ENCODE measurements at regions not wholly inside any gene's neighbourhood (a gene's known extent, or its start where the extent isn't known, plus 50 kb on each side); places are given as distances from the start of the nearest gene placed in this dataset.

DNA sequence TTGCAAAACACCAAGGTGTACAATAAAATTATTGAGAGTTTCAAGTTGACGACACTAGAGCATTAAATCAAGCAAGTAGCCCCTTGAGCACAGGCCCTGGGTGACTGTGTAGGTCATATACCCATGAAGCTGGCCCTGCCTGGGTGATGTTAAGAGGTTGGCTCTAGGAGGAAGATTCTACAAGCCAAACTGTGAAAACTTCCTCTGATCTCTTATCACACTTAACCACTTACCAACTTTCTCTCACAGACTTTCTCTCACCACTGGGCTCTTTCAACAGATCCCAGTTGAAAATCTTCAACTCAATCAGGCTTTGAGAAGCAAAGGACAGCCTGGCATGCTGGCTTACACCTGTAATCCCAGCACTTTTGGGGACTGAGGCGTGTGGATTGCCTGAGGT, 186.9 kb upstream of the BTG1 start:
- DNase-seq (ENCODE audit: low read depth in 6 of 9, low spot score in 9 of 9) = peak in 4 of 9 donors; percentile 12 to 52 (median 19)
- Histone ChIP-seq H3K27ac (ENCODE audit: low read depth in 1 of 2, low read length in 1 of 2) (no peak overlapping the region), H3K27me3 (ENCODE audit: control insufficient read depth in 2 of 2, insufficient read depth in 1 of 2, low read length in 1 of 2) (no peaks in the 10 kb centered on the region), H3K36me3 (ENCODE audit: control insufficient read depth in 2 of 2, insufficient read depth in 2 of 2, low read length in 1 of 2) (no peaks in the 10 kb centered on the region), H3K4me1 (ENCODE audit: control insufficient read depth in 2 of 2, insufficient read depth in 2 of 2, low read length in 2 of 2) (peaks cover 2 to 13% of the 10 kb centered on the region in 2 donors), H3K4me3 (ENCODE audit: low read length in 2 of 2) (no peak overlapping the region), H3K9me3 (ENCODE audit: control insufficient read depth in 2 of 2, insufficient read depth in 1 of 2, low read length in 1 of 2) (no peaks in the 10 kb centered on the region)
- WGBS = 96% methylated on average over 2 of the region's 2 CpGs

DNA sequence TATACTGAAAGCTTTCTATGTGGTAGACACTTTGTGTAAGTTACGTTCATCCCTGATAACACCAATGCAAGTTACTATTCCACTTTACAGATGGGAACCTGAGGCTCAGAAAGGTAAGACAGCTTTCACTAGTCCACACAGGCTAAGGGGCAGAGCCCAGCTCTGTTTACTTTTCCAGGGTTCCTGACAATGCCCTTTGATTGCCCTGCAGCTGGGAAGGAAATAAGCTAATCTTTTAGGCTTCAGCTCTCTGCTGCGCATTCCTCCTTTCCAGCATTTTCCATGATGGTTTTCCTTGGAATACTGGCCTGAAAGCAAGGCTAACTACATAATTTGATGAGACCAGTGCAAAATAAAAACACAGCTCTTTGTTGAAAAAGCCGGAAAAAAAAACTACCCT, 185.7 kb upstream of the BTG1 start:
- Histone ChIP-seq H3K27me3 (ENCODE audit: control insufficient read depth in 2 of 2, insufficient read depth in 1 of 2, low read length in 1 of 2) (no peaks in the 10 kb centered on the region), H3K9me3 (ENCODE audit: control insufficient read depth in 2 of 2, insufficient read depth in 1 of 2, low read length in 1 of 2) (no peaks in the 10 kb centered on the region), H3K4me1 (ENCODE audit: control insufficient read depth in 2 of 2, insufficient read depth in 2 of 2, low read length in 2 of 2) (peaks cover 2 to 13% of the 10 kb centered on the region in 2 donors), H3K4me3 (ENCODE audit: low read length in 2 of 2) (no peak overlapping the region), H3K27ac (ENCODE audit: low read depth in 1 of 2, low read length in 1 of 2) (no peak overlapping the region), H3K36me3 (ENCODE audit: control insufficient read depth in 2 of 2, insufficient read depth in 2 of 2, low read length in 1 of 2) (no peaks in the 10 kb centered on the region)
- 97% methylated on average over 3 of the region's 3 CpGs for WGBS
- DNase-seq (ENCODE audit: low read depth in 6 of 9, low spot score in 9 of 9) = no peak

DNA sequence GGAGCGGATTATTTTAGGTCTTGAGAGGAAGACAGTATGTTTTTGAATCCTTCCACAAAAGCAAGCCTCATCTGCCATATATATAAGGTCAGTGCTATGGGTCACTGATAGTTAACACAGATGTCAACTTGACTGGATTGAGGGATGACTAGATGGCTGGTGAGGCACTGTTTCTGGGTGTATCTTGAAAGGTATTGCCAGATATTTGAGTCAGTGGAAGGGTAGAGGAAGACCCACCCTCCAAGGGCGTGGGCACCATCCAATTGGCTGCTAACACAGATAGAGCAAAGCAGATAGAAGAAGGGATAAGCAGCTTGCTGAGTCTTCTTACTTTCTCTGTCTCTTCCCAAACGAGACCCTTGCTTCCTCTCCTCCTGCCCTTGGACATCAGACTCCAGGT, 185.0 kb upstream of the BTG1 start:
- no peaks in the 10 kb centered on the region for H3K27me3 ChIP-seq (ENCODE audit: control insufficient read depth in 2 of 2, insufficient read depth in 1 of 2, low read length in 1 of 2)
- H3K27ac ChIP-seq (ENCODE audit: low read depth in 1 of 2, low read length in 1 of 2) = no peak overlapping the region
- no peak overlapping the region for H3K4me3 ChIP-seq (ENCODE audit: low read length in 2 of 2)
- H3K4me1 ChIP-seq (ENCODE audit: control insufficient read depth in 2 of 2, insufficient read depth in 2 of 2, low read length in 2 of 2) = peaks cover 2 to 16% of the 10 kb centered on the region in 2 donors
- 98% methylated on average over 3 of the region's 3 CpGs for WGBS
- DNase-seq (ENCODE audit: low read depth in 6 of 9, low spot score in 9 of 9) = no peak
- no peaks in the 10 kb centered on the region for H3K36me3 ChIP-seq (ENCODE audit: control insufficient read depth in 2 of 2, insufficient read depth in 2 of 2, low read length in 1 of 2)
- peaks cover 0 to 2% of the 10 kb centered on the region in 2 donors for H3K9me3 ChIP-seq (ENCODE audit: control insufficient read depth in 2 of 2, insufficient read depth in 1 of 2, low read length in 1 of 2)

DNA sequence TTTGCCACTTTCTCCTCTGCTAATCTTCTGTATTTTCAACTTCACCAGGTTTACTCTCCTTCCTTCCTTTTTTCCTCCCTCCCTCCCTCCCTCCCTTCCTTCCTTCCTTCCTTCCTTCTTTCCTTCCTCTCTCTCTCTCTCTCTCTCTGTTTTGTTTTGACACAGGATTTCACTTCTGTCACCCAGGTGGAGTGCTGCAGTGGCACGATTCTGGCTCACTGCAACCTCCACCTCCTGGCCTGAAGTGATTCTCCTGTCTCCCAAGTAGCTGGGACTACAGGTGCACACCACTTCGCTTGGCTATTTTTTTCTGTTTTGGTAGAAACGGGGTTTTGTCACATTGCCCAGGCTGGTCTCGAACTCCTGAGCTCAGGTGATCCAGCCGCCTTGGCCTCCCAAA, 181.2 kb upstream of the BTG1 start:
- Histone ChIP-seq H3K36me3 (ENCODE audit: control insufficient read depth in 2 of 2, insufficient read depth in 2 of 2, low read length in 1 of 2) (no peaks in the 10 kb centered on the region), H3K4me1 (ENCODE audit: control insufficient read depth in 2 of 2, insufficient read depth in 2 of 2, low read length in 2 of 2) (peaks cover 0 to 8% of the 10 kb centered on the region in 2 donors), H3K9me3 (ENCODE audit: control insufficient read depth in 2 of 2, insufficient read depth in 1 of 2, low read length in 1 of 2) (peaks cover 0 to 11% of the 10 kb centered on the region in 2 donors), H3K27ac (ENCODE audit: low read depth in 1 of 2, low read length in 1 of 2) (no peak overlapping the region), H3K27me3 (ENCODE audit: control insufficient read depth in 2 of 2, insufficient read depth in 1 of 2, low read length in 1 of 2) (no peaks in the 10 kb centered on the region), H3K4me3 (ENCODE audit: low read length in 2 of 2) (no peak overlapping the region)
- 93% methylated on average over 5 of the region's 5 CpGs for WGBS
- DNase-seq (ENCODE audit: low read depth in 6 of 9, low spot score in 9 of 9) = no peak

DNA sequence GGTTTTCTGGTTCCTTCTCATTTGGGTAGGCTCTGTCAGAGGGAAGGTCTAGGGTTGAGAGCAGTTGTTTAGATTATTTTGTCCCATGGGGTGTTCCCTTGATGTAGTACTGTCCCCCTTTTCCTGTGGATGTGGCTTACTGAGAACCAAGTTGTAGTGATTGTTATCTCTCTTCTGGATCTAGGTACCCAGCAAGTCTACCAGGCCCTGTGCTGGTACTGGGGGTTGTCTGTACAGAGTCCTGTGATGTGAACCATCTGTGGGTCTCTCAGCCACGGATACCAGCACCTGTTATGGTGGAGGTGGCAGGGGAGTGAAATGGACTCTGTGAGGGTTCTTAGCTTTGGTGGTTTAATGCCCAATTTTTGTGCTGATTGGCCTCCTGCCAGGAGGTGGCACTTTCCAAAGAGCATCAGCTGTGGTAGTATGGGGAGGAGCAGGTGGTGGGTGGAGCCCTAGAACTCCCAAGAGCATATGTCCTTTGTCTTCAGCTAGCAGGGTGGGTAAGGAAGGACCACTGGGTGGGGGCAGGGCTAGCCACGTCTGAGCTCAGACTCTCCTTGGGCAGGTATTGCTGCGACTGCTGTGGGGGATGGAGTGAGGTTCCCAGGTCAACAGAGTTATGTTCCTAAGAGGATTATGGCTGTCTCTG, 179.3 kb upstream of the BTG1 start:
- Histone ChIP-seq H3K36me3 (ENCODE audit: control insufficient read depth in 2 of 2, insufficient read depth in 2 of 2, low read length in 1 of 2) (no peaks in the 10 kb centered on the region), H3K9me3 (ENCODE audit: control insufficient read depth in 2 of 2, insufficient read depth in 1 of 2, low read length in 1 of 2) (peaks cover 0 to 11% of the 10 kb centered on the region in 2 donors), H3K4me3 (ENCODE audit: low read length in 2 of 2) (no peak overlapping the region), H3K27me3 (ENCODE audit: control insufficient read depth in 2 of 2, insufficient read depth in 1 of 2, low read length in 1 of 2) (no peaks in the 10 kb centered on the region), H3K4me1 (ENCODE audit: control insufficient read depth in 2 of 2, insufficient read depth in 2 of 2, low read length in 2 of 2) (peaks cover 0 to 8% of the 10 kb centered on the region in 2 donors), H3K27ac (ENCODE audit: low read depth in 1 of 2, low read length in 1 of 2) (no peak overlapping the region)
- DNase-seq (ENCODE audit: low read depth in 6 of 9, low spot score in 9 of 9) = peak in 1 of 9 donors; percentile 14
- 70% methylated on average over 3 of the region's 3 CpGs for WGBS

DNA sequence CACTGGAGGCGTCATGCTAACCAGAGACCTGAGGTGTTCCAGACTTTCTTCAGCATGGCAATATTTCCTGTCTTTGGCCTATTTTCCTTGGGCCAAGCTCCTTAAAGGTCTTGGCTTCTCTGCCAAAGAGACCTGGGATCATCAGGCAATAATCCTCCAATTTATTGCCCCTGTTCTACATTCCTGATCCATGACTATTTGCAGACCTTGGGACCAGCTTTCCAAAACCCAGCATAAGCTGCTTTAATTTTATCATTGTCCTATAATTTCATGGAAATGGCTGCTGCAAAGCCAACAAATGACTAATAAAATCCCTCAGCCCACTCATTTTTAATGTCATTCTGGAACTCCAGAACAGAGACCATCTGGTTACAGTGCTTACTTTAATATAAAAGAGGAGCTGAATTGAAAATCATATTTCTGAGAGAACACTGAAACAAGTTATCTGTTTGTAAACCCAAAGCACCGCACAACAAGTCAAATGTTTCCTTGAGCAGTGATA, 166.9 kb upstream of the BTG1 start:
- Histone ChIP-seq H3K4me3 (ENCODE audit: low read length in 2 of 2) (no peak overlapping the region), H3K27me3 (ENCODE audit: control insufficient read depth in 2 of 2, insufficient read depth in 1 of 2, low read length in 1 of 2) (no peaks in the 10 kb centered on the region), H3K36me3 (ENCODE audit: control insufficient read depth in 2 of 2, insufficient read depth in 2 of 2, low read length in 1 of 2) (no peaks in the 10 kb centered on the region), H3K27ac (ENCODE audit: low read depth in 1 of 2, low read length in 1 of 2) (no peak overlapping the region), H3K4me1 (ENCODE audit: control insufficient read depth in 2 of 2, insufficient read depth in 2 of 2, low read length in 2 of 2) (no peaks in the 10 kb centered on the region), H3K9me3 (ENCODE audit: control insufficient read depth in 2 of 2, insufficient read depth in 1 of 2, low read length in 1 of 2) (no peaks in the 10 kb centered on the region)
- no peak for DNase-seq (ENCODE audit: low read depth in 6 of 9, low spot score in 9 of 9)
- WGBS = 98% methylated on average over 2 of the region's 2 CpGs

DNA sequence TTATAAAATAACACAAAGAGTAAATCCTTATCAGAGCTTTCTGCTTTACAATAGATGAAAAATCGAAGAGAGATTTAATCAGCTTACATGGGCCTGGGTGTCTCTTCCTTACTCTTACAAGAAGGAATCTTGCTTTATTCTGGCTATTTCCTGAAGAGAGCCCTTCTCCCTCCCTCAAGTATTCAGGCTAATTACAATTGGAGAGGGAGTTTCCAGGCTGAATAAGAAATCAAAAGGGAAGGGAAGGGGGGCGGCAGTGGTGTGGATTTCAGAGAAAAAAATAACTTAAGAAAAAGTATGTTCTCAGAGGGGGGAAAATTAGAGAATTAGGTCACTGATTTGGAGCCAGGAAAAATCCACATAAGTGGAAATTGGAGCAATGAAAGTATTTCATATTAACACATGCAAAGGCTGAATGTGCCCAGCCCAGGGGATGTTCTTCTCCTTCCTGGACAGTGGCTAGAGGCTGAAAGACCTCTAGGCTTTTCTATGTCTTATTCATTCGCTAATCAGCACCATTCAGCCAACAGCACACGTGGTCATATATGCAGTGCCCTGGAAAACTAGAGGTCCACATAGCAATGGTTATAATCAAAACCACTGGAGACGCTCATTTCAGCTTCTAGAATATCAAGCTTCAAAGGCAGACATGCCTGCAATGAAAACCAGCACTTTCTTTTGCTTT, 158.9 kb upstream of the BTG1 start:
- 87% methylated on average over 5 of the region's 5 CpGs for WGBS
- Histone ChIP-seq H3K9me3 (ENCODE audit: control insufficient read depth in 2 of 2, insufficient read depth in 1 of 2, low read length in 1 of 2) (peaks cover 0 to 2% of the 10 kb centered on the region in 2 donors), H3K27me3 (ENCODE audit: control insufficient read depth in 2 of 2, insufficient read depth in 1 of 2, low read length in 1 of 2) (no peaks in the 10 kb centered on the region), H3K36me3 (ENCODE audit: control insufficient read depth in 2 of 2, insufficient read depth in 2 of 2, low read length in 1 of 2) (no peaks in the 10 kb centered on the region), H3K4me3 (ENCODE audit: low read length in 2 of 2) (no peak overlapping the region), H3K4me1 (ENCODE audit: control insufficient read depth in 2 of 2, insufficient read depth in 2 of 2, low read length in 2 of 2) (peaks cover 0 to 2% of the 10 kb centered on the region in 2 donors), H3K27ac (ENCODE audit: low read depth in 1 of 2, low read length in 1 of 2) (peak overlapping the region in 1 of 2 donors; percentile 49)
- no peak for DNase-seq (ENCODE audit: low read depth in 6 of 9, low spot score in 9 of 9)

DNA sequence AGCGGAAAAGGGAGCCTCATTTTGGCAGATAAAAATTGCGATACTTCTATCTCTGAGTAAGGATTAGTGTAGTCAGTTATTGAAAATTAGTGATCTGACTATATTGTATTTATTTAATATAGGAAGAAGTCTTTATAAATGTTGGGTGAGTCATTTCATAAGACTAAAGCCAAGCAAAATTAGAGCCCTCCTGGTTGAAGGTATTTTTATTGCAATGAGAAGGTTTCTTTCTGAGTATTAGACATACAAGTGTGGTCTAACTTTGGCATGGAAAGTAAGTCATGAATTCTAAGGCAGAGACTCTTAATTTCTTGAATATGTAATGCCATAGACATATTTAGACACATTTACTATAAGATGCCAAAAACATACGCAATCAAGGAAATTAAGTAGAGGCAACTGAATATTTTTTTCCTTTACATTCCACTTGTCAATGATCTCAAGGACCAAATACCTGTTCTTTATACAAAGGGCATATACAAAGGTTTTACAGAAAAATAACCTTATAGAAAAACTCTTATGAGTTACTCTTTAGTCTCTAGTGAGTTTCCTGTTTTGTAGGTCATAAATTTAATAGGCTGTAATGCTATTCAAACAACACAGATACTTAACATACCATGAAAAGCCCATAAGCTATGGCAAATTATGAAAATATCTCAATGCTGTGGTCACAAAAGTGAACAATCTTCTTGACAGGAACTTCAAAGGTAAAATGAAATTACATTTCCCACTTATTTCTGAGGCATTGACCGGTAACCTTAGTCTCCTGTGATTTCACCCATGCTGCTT, 156.6 kb upstream of the BTG1 start:
- Histone ChIP-seq H3K4me1 (ENCODE audit: control insufficient read depth in 2 of 2, insufficient read depth in 2 of 2, low read length in 2 of 2) (peaks cover 8 to 10% of the 10 kb centered on the region in 2 donors), H3K27me3 (ENCODE audit: control insufficient read depth in 2 of 2, insufficient read depth in 1 of 2, low read length in 1 of 2) (no peaks in the 10 kb centered on the region), H3K36me3 (ENCODE audit: control insufficient read depth in 2 of 2, insufficient read depth in 2 of 2, low read length in 1 of 2) (no peaks in the 10 kb centered on the region), H3K9me3 (ENCODE audit: control insufficient read depth in 2 of 2, insufficient read depth in 1 of 2, low read length in 1 of 2) (peaks cover 0 to 2% of the 10 kb centered on the region in 2 donors), H3K4me3 (ENCODE audit: low read length in 2 of 2) (no peak overlapping the region), H3K27ac (ENCODE audit: low read depth in 1 of 2, low read length in 1 of 2) (no peak overlapping the region)
- no peak for DNase-seq (ENCODE audit: low read depth in 6 of 9, low spot score in 9 of 9)
- WGBS = 98% methylated on average over 4 of the region's 4 CpGs

DNA sequence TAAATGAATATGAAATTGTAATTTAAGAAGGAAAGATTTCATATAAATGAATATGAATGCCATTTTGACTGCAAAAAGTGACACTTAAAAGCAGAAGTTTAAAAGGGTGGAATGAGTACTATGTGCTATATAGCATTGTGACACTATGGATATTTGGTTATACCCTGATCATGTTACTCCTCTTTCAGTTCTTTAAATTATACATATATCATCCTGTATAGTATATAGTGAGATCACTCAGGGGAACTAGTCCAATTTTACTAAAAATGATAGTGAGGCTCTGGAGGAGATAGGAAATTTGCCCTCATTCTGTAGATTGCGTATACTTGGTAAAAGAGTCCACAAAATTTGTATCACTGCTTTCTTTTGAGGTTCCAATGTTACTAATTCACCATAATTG, 155.7 kb upstream of the BTG1 start:
- Histone ChIP-seq H3K4me3 (ENCODE audit: low read length in 2 of 2) (no peak overlapping the region), H3K27ac (ENCODE audit: low read depth in 1 of 2, low read length in 1 of 2) (no peak overlapping the region), H3K27me3 (ENCODE audit: control insufficient read depth in 2 of 2, insufficient read depth in 1 of 2, low read length in 1 of 2) (no peaks in the 10 kb centered on the region), H3K9me3 (ENCODE audit: control insufficient read depth in 2 of 2, insufficient read depth in 1 of 2, low read length in 1 of 2) (no peaks in the 10 kb centered on the region), H3K36me3 (ENCODE audit: control insufficient read depth in 2 of 2, insufficient read depth in 2 of 2, low read length in 1 of 2) (no peaks in the 10 kb centered on the region), H3K4me1 (ENCODE audit: control insufficient read depth in 2 of 2, insufficient read depth in 2 of 2, low read length in 2 of 2) (peaks cover 8 to 10% of the 10 kb centered on the region in 2 donors)
- WGBS = 99% methylated on average over 1 of the region's 1 CpG
- no peak for DNase-seq (ENCODE audit: low read depth in 6 of 9, low spot score in 9 of 9)

All from thymus (tissue), 11 donors.